ENCODE measurements at regions not wholly inside any gene's neighbourhood (a gene's known extent, or its start where the extent isn't known, plus 50 kb on each side); places are given as distances from the start of the nearest gene placed in this dataset.
A peak's percentile ranks its signal among the peaks of the same experiment; 100 is the strongest.
"Not testable (repeated sequence)": the region's sequence is repeated elsewhere in the genome, so short reads cannot be mapped to it uniquely, and the experiment has no call there.

GRCh38 chr3:98644168-98644567 lies 50.8 kb upstream of the CPOX start:
- DNase-seq (ENCODE audit: low spot score): no peak

DNA sequence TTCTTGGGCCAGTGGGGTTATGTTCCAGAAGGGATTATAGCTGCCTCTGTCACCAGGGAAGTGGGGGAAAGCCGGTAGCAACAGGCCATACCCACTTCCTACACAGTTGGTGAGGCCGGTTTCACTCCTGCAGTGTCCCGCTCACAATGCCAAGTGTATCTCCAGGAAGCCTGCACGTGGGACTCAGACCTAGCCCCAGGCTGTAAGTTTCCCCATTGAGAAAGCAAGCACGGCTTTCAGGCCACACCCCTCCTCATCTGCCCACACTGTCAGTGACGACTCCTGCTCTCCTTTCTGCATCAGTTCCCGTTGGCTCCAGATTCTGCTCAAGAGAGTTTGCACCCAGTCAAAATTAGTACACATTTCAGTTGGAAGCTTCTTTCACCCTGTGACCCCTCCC lies 51.6 kb upstream of the CPOX start:
- no peak for DNase-seq (ENCODE audit: low spot score)

- no peak for DNase-seq (ENCODE audit: low spot score)
Measured at GRCh38 chr3:98646680-98647079, 53.3 kb upstream of the CPOX start.

- DNase-seq (ENCODE audit: low spot score): no peak
Measured at GRCh38 chr3:98647197-98647596, 53.8 kb upstream of the CPOX start.

DNA sequence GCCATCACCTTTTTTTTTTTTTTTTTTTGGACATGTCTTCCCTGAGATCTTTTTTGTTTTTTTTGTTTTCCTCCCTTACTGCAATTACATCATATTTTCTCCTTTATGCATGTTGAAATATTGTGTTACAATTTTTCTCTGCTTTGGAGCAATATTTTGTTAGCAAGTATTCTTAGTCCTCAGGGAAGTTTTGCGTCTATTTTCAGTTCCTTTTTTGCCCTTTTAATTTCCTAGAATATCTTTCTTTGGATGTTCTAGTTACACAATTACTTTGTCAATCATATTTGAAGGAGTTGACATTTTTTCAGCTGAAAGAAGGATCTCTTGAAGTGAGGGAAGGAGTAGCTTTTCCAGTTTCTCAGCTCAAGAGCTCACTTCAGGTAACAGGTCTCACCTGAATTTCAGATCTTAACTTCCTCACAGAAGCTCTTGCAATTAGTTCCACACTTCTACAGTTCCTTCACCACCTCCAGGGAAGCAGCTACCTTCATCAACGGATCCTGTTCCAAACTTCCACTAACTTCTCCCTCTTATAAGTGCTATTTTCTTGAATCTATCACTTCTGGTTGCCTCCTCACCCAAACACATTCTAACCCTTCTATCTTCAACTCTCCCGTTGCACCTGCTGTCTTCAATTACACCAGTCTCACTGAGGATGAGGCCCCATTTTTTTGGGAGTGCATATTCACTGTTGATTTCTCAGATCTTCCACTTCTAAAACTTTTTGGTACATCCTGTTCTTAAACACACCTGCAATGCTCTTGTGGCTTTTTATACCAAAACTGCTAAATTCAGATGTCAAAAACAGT lies 57.8 kb upstream of the CPOX start:
- DNase-seq (ENCODE audit: low spot score): no peak

DNA sequence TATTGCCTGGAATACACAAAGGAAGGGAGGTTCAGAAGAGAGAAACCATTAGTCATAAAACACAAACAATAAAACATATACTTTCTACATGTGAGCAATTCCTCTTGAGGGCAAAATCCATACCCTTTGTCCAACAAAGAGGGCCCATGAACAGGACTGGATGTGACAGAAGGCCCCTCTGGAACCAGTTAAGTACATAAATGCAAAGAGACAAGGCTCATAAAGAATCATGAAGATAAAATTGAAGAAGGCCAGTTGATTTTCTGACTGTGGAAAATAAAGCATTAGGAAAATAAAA lies 58.3 kb upstream of the CPOX start:
- DNase-seq (ENCODE audit: low spot score): no peak

DNA sequence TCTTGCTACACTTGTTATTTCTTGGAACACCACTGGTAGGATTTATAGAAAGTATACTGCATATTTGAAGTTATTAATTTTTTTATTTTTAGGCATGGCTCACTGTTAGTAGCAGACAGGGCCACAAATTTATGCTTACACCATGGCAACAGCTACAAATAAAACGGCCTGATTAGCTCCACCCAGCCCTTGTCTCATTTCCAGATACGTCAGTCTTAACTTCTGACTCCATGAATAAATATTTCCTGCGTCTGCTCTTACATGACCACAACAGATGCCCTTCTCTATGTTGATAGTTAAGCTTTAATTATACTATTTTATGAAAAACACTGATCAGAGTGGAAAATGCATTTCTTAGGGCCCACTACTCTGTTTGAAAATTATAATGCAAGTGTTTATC lies 62.3 kb upstream of the CPOX start:
- no peak for DNase-seq (ENCODE audit: low spot score)

- DNase-seq (ENCODE audit: low spot score): no peak
Measured at GRCh38 chr3:98657457-98657856, 64.0 kb upstream of the CPOX start.

DNA sequence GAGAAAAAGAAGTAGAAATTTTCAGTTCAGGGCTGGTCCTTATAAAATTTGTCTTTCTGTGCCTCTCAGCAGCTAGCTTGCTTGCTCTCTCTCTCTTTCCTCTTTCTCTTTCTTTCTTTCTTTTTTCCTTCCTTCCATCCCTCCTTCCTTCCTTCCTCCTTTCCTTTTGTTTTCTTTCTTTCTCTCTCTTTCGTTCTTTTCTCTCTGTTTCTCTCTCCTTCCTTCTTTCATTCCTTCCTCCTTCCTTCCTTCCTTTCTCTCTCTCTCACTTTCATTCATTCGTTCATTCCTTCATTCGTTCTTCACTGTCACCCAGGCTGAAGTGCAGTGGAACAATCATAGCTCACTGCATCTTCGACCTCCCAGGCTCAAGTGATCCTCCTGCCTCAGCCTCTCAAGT lies 69.3 kb upstream of the CPOX start:
- DNase-seq (ENCODE audit: low spot score): no peak

DNA sequence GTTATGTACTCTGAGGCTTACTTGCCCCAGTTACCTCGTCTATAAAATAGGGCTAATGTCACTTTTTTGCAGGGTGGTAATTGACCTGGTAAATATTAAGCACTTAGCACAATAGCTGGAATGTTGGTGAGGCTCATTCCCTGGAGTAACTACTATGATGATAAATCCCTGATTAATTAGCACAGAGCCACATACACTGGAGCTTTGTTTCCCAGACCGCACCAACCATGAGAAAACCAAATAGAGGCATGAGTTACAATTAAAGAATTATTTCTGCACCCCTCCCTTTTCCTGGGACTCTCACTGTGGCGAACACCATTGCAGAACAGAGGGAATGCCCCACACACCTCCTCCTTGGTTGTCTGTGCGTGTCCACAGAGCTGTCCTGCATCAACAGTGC lies 76.6 kb upstream of the CPOX start:
- DNase-seq (ENCODE audit: low spot score): no peak

DNA sequence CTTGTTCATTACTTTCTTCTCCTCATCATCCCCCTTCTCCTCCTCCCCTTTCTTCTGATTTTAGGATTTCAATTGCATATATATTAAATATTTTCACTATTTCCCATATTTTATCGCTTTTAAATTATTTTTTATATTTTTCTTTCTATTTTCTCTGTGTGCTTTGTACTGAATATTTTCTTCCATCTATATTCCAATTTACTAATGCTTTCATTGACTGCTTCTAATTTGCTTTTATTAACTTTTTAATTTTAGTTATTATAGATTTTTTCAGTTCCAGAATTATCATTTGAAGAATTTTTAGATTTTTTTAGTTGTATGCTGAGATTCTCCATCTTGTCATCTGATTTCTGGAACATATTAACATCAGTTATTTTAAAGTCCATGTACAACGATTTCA lies 83.2 kb upstream of the ST3GAL6 start:
- no peak for DNase-seq (ENCODE audit: low spot score)

- peak; percentile 50 for DNase-seq (ENCODE audit: low spot score)
Measured at GRCh38 chr3:98680723-98681122, 82.4 kb upstream of the ST3GAL6 start.

- DNase-seq (ENCODE audit: low spot score): no peak
Measured at GRCh38 chr3:98681486-98681885, 81.7 kb upstream of the ST3GAL6 start.

- DNase-seq (ENCODE audit: low spot score): not testable (repeated sequence)
Measured at GRCh38 chr3:98682391-98682790, 80.7 kb upstream of the ST3GAL6 start.

GRCh38 chr3:98688363-98688762 lies 74.8 kb upstream of the ST3GAL6 start:
- no peak for DNase-seq (ENCODE audit: low spot score)

- DNase-seq (ENCODE audit: low spot score): no peak
Measured at GRCh38 chr3:98690876-98691275, 72.3 kb upstream of the ST3GAL6 start.

DNA sequence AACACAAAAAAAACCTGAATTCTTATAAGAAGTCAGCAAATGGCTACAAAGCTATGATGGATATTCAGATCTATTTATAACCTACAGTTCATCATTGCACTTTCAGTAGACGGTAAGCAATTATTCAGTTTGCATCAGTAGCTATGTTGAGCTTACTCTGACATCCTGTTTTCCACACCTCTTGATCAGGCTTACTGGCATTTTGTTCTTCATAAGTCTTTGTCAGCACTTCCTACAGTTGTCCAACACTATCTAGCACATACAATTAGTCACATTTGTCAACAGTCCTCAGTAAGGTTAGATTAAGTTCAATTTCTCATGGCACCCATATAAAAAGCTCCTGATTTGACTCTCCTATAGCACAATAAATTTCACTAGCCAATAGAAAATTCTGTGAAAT lies 71.2 kb upstream of the ST3GAL6 start:
- DNase-seq (ENCODE audit: low spot score): no peak

- no peak for DNase-seq (ENCODE audit: low spot score)
Measured at GRCh38 chr3:98692787-98693473, 70.2 kb upstream of the ST3GAL6 start.

DNA sequence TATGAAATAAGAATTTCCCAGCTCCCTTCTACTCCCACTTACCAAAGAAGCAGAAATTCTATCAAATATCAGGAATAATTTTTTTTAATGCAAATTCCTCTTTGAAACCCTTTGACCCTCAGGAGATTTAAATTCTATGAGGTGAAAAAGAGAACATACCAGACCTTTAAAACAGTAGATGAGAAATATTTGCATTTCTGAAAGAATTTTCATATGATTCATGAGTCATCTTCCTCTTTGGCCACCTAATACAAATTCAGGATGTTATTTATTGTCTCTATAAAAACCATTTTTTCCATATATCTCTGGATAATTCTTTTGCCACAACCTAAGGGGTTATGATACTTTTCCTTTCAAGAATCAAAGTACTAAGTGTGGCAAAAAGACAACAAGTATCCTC lies 67.3 kb upstream of the ST3GAL6 start:
- no peak for DNase-seq (ENCODE audit: low spot score)

GRCh38 chr3:98696296-98696695 lies 66.8 kb upstream of the ST3GAL6 start:
- DNase-seq (ENCODE audit: low spot score): not testable (repeated sequence)

GRCh38 chr3:98697225-98697624 lies 65.9 kb upstream of the ST3GAL6 start:
- DNase-seq (ENCODE audit: low spot score): no peak

- no peak for DNase-seq (ENCODE audit: low spot score)
Measured at GRCh38 chr3:98699132-98699531, 64.0 kb upstream of the ST3GAL6 start.

DNA sequence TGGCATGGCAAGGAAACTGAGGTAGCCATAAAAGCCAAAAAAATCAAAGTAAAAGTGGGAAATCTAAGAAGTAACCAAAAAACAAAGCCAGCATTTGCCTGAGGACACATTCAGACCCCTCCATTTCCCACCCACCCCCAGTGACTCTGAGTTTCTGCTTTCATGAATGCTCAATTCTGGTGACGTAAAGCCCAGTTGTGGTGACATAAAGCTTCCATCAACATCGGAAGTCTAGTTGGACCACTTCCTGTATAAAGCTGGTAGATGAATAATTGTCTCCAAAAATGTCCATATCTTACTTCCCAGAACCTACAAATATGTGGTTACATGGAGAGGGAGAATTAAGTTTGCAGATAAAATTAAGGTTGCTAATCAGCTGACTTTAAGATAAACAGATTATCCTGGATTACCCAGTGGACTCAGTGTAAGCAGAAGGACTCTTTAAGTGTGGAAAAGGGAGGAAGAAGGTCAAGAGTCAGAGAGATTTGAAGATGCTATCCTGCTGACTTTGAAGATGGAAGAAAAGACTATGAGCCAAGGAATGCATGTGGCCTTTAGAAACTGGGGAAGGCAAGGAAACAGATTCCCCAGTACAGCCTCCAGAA lies 62.0 kb upstream of the ST3GAL6 start:
- DNase-seq (ENCODE audit: low spot score): no peak

DNA sequence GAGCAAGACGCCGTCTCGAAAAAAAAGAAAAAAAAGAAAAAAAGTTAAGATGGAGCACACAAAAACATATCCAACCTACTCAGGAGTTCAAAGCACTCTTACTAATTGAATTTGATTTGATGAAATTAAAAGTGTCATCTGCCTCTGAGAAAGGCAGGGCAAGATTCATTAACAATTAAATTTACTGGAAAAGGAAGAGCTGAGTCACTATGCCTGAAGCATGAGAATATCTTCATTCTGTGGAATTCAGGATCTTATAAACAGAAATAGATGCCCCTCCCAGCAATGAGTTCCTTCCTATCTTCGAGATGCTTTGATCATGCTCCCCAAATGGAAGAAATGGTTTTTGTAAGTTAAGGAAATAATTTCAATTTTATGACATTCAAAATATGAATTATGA lies 61.0 kb upstream of the ST3GAL6 start:
- DNase-seq (ENCODE audit: low spot score): no peak
